Prostate gland (tissue), 2 donors: ENCODE measurements at regions not wholly inside any gene's neighbourhood (a gene's known extent, or its start where the extent isn't known, plus 50 kb on each side); places are given as distances from the start of the nearest gene placed in this dataset.
"Not testable (repeated sequence)": the region's sequence is repeated elsewhere in the genome, so short reads cannot be mapped to it uniquely, and the experiment has no call there.

Experiments
- CTCF ChIP-seq, 4 experiments: fragments of 200-600 bp in 2 of 4; fragments of 450-650 bp in 2 of 4; sonication (generic) in 2 of 4; IDR thresholded peaks; 1 replicate in 3 of 4; 2 replicates in 1 of 4; pipeline ENCODE4 v1.5.1; 2016 to 2019; ENCODE audit warnings: antibody characterized with exemption in 4 of 4, mild to moderate bottlenecking in 2 of 4, moderate library complexity in 2 of 4
- POLR2A ChIP-seq: fragments of 450-650 bp; IDR thresholded peaks from one replicate; pipeline ENCODE4 v1.6.1; 2016; ENCODE audit warnings: antibody characterized with exemption, mild to moderate bottlenecking

DNA sequence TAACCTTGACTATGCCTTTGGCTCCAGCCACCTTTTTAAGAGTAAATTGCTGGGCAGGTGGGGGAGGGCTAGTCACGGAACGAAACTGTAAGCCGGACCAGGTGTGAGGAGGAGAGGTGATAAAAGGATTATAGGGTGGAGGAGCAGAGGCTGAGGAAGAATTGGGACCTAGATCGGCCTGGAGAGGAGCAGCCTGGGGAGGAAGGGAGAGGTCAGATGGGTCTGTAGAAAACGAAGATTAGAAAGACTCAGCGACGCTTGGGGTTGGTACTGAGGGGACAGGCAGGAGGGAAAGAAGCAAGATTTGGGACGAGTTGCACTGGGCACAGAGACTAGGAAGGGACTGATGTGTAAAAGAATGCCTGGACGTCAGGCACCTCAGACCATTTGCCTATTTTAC, 87.2 kb upstream of the MAP3K7 start:
- TF ChIP-seq POLR2A; CTCF (IDR thresholded peaks at IDR 0.05): not testable (repeated sequence)
